NCI-H1694 treated with DMSO at 0.1 percent for 48 hours (cell line): ENCODE measurements at regions not wholly inside any gene's neighbourhood (a gene's known extent, or its start where the extent isn't known, plus 50 kb on each side); places are given as distances from the start of the nearest gene placed in this dataset.

Source experiments
- DNase-seq: peaks from one replicate; lab custom pipeline; 2025; lab: John Stamatoyannopoulos, UW

DNA sequence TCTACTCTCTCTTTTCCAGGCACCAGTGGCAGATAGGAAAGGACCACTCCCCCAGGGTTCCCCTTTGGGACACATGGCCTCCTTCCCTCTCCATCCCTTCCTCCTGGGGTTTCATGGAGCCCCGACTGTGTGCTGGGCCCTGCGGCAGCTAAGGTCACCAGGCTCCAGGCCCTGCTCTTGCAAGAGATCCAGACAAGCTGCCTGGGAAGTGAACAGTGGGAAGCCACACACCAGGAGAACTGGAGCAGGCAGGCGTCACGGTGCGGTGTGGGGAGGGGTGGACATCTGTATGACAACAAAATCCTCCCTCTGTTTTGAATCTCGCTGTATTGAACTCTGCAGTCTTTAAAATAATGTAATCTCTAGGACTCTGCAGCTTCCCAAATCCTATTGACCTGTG lies 330.1 kb downstream of the UQCRFS1 start:
- no peak for DNase-seq

DNA sequence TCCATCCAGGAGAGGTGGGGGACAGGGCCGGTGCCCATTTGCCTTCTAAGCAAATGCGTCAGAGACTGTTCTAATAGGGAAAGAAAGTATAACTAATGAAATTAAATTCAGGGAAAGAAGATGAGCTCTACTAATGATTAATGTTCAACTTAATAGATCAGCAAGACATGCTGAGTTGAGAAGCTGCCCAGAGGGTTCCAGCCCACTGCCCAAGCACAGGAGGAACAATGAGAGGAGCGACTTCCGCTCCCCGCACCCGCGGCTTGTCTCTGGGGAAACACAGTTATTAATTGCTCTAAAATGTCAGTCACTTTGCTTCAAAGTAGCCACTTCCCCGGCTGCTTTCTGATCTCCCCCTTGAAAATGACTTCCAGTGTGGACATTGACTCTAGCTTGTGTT lies 331.3 kb downstream of the UQCRFS1 start:
- peak; percentile 71 for DNase-seq

DNA sequence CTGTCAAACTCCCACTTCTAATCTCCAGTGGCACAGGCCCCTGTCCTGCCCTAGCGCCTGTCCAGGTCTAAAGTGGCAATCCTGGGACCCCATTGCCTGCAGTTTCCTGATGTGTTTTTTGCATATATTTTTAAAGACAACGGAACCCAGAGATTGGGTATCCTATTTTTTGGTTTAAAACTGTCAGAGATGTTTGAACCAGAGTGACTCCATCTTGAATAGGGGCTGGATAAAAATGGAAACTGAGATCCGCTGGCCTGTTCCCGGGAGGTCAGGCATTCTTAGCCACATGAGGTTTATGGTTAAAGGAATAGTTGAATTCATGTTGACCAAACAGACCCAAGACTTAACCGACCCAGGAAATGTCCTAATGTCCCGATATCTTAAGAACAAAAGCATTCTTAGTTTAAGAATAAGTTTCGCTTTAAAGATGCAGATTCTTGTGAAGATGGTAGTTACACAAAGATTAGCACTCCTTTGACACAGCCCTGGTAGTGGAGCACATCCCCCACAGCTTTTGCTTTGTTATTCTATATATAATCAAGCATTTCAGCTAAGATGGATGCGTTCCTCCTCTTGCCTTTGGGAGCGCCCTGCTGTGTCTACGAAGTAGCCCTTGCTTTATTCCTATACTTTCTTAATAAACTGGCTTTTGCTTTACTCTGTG lies 332.1 kb downstream of the UQCRFS1 start:
- DNase-seq = no peak

DNA sequence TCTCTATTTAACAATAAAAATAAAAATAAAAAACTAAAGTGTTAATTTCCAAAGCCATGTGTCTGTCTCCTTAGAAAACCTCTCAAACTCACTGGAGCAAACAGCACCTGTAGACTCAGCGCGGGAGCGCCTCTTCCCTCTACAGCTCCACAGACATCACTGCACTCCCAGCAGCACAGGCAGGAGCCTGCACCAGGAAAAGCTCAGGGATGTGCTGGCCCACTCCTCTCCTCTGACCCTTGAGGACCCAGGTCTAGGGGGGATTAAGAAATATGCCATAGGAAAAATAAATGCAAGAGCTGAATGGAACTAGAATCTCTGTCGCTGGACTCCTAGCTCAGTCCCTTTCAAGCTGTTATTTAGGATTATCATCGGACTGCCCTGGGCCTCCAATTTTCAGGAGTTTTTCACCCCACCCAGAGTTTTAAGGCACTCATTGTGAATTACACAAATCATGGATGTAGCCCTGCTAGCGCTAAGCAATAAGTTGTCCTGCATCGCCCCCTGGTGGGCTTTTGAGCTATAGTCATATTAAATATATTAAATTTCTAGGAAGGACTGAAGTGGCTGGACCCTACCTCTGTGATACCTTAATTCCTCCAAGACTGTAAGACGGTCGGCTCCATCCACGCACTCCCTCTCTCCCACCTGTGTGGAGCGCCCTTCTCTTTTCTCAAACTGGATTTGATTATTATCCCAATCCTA lies 333.9 kb downstream of the UQCRFS1 start:
- peak; percentile 42 for DNase-seq

DNA sequence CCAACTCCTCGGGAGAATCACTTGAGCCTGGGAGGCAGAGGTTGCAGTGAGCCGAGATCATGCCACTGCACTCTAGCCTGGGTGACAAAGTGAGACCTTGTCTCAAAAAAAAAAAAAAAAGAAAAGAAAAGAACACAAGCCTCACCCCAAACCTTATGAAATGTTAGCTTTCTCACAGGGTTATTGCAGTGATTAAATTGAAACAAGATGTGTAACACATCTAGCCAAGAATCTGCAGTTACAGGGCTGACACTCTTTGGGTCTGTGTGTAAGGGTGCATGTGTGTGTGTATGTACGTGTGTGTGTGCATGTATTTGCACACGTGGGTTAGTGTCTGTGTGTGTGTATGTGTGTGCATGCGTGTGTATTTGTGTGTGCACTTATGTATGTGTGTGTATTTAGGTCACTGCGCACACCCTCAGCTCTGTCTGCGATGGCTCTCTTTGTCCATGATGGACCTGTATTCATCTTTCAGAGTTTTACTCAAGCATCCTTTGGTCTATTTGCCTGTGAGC lies 336.3 kb downstream of the UQCRFS1 start:
- no peak for DNase-seq

DNA sequence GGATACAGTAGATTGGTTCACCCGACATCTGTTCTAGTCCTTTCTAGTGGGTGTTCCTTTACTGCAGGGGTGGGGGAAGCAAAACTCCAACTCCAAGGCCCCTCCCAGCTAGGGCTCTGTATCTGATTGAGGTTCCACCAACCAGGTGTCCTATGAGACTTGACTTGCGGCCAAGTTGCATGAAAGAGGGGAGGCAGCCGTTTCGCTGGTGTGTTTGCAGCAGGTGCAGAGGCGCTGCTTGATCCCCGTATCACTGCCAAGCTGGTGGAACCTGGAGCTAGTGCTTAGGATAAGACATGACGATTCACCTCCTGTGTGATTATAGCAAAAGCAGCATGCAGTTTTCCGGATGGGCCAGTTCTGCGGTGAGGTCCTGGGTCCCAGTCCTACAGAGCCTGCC lies 338.2 kb downstream of the UQCRFS1 start:
- DNase-seq = no peak

DNA sequence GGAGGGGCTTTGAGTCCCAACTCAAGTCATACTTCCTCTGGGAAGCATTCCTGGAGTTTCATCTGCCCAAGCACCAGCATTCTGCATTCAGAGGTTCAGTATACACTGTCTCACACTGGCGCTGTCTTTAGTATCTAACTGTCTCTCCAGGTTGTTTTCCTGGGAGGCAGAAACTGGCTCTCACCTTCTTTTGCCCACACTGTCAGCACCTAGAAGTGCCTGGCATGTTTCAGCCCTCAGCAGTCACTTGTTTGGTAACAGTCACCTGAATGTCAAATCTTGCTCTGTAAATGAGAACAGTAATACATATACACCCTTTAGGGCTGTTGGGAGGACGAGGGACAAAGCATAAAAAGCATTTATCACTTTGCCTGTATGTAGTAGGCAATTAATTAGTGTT lies 339.6 kb downstream of the UQCRFS1 start:
- DNase-seq = no peak

DNA sequence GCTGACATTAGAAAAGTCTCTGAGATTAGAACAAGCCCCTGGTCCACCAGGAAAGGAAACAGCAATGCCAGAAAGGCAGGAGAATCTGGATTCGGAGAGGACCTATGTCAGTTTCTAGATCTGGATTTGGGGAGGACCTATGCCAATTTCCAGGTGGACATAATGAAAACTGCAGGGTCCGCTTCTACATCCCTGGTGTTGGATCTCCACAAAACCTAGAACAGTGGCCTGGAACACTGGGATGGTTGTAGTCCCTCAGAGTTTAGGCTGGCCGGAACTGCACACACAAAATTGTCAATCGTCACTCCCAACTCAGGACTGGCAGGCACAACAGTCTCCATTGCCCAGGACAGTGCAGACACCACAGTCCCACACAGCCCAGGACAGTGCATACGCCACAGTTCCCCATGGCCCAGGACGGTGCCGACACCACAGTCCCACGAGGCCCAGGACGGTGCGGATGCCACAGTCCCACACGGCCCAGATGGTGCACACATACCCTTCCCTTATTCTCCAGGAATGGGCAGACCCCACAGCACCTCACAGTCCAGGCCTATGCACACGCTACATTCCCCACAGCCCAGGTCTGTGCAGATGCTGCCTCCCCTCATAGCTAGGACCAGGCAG lies 341.7 kb downstream of the UQCRFS1 start:
- no peak for DNase-seq

DNA sequence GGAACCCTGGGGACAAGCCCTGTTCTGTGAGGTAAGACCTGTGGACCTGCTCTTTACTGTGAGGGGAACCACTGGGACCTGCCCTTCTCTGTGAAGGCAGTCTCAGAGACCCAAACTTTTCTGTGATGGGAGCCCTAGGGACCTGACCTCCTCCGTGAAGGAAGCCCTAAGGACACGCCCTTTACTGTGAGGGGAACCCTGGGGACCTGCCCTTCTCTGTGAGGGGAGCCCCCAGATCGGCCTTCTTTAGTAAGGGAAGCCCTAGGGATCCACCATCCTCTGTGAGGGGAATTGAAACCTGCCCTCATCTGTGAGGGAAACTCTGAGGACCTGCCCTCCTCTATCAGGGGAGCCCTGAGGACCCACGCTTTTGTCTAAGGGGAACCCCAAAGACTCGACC lies 343.5 kb downstream of the UQCRFS1 start:
- DNase-seq = no peak

DNA sequence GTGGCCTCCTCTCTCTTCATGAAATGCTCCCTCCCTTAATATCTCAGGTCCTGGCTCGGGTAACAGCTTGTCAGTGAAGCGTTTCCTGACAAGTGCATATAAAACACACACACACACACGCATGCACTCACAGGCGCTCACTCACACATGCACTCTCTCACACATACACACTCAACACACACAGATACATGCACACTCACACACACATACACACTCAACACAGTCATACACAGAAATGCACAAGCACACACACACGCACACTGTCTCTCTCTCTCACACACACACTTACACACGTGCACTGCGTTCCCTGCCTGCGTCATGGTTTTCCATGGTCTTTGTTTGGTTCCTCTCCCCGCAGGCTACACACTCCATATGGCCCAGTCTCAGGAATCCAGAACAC lies 344.1 kb downstream of the UQCRFS1 start:
- no peak for DNase-seq

DNA sequence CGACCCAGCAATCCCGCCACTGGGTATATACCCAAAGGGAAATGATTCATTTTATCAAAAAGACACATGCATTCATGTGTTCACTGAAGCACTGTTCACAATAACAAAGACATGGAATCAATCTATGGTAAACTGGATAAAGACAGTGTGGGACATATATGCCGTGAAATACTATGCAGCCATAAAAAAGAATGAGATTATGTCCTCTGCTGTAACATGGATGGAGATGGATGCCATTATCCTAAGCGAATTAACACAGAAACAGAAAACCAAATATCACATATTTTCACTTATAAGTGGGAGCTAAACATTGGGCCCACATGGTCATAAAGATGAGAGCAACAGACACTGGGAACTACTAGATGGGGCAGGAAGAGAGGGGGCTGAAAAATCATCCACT lies 345.0 kb downstream of the UQCRFS1 start:
- no peak for DNase-seq

DNA sequence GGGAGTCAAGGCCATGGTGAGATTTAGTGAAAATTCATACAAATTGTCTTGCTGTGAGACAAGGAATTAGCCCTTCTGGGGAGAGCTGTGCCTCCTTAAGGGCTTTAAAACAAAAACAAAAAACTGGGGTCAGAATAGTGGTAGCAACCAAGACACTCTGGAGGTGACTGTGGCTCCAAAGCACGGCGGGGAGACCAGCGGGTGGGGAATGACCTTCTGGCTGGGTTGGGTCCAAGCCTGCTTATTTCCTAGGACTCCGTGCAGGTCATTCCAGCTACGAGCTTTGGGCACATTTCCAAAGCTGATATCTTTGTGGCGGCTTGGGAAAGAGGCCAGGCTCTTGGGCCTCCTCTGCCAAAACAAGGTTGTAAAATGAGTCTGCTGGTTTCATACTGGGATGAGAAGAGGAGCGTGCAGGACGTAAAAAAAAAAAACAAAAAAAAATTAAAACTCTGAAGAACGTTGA lies 348.3 kb downstream of the UQCRFS1 start:
- no peak for DNase-seq

DNA sequence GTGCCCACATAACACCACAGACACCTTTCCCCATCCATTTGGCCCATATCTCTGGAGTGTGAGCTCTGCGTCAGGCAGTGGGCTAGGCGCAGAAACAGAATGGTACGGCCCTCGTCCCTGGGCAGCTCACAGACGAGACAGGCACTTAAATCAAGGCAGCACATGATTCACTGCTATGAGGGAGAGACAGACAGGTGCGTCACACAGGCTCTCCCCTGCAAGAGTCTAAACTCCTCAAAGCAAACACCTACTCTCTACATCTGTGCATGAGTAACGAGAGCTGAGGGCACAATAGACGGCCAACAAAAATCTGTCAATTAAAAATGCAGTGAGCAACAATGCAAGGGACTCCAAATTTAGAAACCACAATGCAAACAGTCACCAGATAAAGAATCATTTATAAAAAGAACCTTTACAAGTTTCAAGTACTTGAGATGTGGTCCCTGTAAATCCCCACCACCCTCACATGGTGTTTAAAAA lies 348.9 kb downstream of the UQCRFS1 start:
- DNase-seq = no peak

DNA sequence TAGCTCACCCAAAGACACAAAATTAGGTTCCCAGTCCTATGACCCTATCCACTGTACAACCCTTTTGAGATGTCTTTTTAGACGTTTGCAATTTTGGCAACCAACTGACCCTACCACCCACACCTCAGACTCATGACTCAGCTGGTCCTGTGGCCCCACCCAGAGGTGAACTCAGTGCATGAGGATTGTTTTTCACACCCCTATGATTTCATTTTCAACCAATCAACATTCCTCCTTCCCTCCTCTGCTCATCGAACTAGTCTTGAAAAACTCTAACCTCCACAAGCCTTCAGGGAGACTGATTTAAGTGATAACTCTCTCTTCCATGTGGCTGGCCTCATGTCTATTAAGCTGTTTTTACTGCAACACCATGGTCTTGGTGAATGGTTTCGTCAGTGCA lies 350.7 kb downstream of the UQCRFS1 start:
- no peak for DNase-seq

DNA sequence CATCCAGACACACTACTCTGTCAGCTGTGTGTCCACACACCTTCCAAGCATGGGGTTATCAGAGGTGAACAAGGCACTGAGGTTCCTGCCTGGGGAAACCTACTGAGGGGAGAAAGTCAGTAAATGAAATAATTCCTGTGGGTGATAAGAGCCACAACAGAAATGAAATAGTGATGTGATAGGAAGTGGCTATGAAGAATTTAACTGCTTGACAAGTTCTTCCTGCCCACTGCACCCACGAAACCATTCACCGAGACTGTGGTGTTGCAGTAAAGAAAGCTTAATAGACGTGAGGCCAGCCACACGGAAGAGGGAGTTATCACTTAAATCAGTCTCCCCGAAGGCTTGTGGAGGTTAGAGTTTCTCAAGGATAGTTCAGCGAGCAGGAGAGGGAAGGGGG lies 353.1 kb downstream of the UQCRFS1 start:
- no peak for DNase-seq

DNA sequence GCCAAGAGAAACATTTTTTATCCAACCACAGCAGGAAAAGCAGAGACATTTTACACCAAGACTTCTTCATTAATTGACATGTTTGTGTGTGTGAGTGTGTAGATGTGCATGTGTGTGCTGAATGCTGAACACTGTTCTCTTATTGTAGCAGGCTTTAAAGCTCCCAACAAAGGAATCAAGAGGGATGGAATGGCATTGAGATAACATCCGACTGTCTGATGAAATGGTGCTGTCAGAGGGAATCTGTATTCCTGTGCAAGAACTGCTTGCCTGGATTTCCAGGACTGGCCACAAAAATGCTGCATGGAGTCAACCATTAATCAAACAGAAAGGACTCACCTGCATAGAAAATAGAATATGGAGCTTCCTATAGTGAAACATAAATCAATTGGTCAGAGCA lies 354.0 kb downstream of the UQCRFS1 start:
- no peak for DNase-seq

DNA sequence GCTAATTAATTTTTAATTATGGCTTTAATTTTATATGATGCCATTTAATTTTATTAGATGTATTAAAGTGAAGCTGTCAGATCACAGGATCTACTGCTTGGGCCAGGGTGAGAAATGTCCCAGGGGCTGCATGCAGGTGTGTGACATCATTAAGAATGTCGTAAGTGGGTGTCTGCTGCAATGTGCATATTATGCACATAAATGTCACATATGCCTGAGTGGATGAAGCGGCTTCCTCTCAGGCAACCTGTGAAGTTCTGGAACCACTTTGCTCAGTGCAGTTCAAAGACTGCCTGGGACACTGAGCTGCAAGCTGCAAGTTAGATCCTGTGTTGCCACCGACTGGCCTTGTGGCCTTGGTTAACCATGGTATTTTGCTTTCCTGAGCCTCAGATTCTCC lies 355.0 kb downstream of the UQCRFS1 start:
- DNase-seq = no peak

DNA sequence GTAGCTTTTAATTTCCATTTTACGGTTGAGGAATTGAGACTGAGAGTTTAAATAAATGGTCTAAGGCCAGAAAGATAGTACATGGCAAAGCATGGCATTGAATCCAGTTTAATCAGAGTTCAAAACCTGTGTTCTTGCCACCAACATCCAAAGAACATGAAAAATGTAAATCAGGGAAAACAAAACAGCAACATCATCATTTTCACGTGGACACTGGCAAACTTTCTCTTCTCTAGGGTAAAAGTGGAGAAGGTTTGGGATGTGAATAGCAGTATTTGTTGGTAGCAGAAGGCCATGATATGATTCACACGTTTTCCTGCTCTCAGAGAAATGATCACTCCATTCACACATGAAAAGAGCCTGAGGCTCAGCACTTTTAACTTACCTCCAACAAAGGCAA lies 357.7 kb downstream of the UQCRFS1 start:
- DNase-seq = no peak

DNA sequence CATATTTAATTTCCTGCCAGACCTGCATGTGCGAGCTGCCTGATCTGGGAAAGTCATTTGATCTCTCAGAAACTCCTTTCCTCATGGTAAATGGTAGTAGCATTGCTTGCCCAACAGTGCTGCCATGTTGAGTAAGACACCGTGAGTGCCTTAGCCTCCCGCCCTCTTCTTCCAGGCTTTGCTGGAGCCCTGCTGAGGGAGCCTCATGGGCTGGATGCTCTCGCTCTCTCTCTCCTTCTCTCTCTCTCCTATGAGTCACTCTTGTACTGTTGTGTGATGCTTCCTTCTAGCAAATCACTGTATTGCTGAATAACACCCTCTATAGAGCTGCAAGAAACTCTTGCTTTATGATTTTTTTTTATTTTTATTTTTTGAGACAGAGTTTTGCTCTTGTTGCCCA lies 365.5 kb downstream of the UQCRFS1 start:
- no peak for DNase-seq

DNA sequence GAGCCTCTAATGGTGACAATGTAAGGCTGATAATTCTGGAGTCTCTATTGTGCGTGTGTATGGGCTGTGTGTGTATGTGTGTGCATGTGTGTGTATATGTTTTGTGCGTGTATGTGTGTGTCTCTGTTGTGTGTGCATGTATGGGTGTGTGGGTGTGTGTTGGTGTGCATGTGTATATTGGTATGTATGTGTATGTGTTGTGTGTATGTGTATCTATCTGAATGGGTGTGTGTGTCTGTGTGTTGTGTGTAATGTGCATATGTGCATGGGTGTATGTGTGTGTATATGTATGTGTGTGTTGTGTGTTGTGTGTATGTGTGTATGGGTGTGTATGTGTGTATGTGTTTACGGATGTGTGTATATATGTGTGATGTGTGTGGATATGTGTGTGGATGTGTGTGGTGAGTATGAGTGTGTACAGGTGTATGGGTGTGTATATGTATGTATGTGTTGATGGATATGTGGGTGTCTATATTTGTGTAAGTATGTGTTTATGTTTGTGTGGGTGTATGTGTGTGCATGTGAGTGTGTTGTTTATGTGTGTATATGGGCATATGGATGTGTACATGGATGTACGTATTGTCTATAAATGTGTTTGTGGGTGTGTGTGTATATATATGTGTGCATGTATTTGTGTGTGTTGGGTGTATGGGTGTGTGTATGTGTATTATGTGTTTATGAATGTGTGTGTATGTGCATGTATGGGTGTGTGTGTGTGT lies 366.7 kb downstream of the UQCRFS1 start:
- DNase-seq = no peak

DNA sequence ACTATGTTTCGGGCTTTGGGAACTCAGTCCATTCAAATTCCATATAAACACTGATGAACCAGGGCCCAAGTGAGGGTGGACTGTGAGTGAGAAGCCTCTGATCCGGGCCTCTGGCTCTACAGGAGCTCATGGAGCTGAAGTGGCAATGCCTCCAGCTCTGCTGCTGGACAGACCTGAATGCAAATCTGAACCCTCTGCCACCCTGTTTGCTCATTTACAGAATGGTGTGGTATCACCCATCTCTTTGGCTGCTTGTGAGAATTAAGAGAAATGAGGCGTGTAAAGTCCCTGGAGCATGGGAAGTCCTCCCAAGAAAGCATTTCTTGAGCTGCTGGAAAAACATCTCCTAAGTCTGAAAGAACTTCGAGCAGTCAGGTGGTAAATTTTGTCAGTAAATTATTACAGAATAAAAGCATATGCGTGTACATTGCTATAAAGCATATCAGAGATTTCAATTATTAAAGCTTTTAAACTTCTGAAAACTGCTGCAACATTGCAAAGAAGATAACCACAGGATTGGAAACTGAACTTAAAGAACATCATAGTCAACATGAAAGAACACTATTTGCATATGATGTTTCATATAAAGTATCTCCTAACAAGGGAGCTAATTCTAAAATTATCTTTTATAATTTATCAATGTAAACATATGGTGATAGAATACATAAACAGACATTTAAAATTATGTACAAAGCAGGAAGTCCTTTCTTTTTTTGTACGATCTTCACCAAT lies 369.0 kb downstream of the UQCRFS1 start:
- no peak for DNase-seq

DNA sequence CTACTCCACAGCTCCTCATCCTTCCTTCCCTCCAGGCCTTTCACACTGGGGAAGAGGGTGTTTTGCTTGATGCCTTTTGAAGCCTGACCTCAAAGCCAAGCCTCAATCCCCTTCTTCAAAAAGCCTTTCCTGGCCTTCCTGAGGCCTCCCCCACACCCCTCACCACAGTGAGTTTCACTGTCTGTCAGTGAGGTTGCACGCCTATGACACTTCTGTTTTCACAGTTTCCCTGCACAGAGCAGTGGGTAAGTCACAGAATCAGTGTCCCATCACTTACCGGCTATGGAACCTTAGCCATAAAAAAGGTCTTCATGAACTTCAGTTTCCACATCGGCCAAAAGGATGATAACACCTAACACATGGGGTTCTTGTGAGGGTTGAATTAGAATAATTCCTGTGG lies 371.4 kb downstream of the UQCRFS1 start:
- no peak for DNase-seq
